ENCODE measurements at regions not wholly inside any gene's neighbourhood (a gene's known extent, or its start where the extent isn't known, plus 50 kb on each side); places are given as distances from the start of the nearest gene placed in this dataset.

- H3K4me3 ChIP-seq (ENCODE audit: low read length): no peak overlapping the region
- no peak overlapping the region for H3K9ac ChIP-seq (ENCODE audit: low read length)
- no peaks in the 10 kb centered on the region for H3K27me3 ChIP-seq (ENCODE audit: control insufficient read depth, insufficient read depth, low read length)
- H3K36me3 ChIP-seq (ENCODE audit: control insufficient read depth, insufficient read depth, low read length): no peaks in the 10 kb centered on the region
- H3K27ac ChIP-seq (ENCODE audit: low read depth, low read length): no peak overlapping the region
- no peaks in the 10 kb centered on the region for H3K4me1 ChIP-seq (ENCODE audit: control insufficient read depth, insufficient read depth, low read length)
Observed at GRCh38 chr1:221373795-221374194, 368.1 kb downstream of the DUSP10 start.

GRCh38 chr1:221376286-221376685, 365.6 kb downstream of the DUSP10 start:
- Histone ChIP-seq H3K27ac (ENCODE audit: low read depth, low read length) (no peak overlapping the region), H3K9ac (ENCODE audit: low read length) (no peak overlapping the region), H3K4me3 (ENCODE audit: low read length) (no peak overlapping the region), H3K4me1 (ENCODE audit: control insufficient read depth, insufficient read depth, low read length) (no peaks in the 10 kb centered on the region), H3K27me3 (ENCODE audit: control insufficient read depth, insufficient read depth, low read length) (no peaks in the 10 kb centered on the region), H3K36me3 (ENCODE audit: control insufficient read depth, insufficient read depth, low read length) (no peaks in the 10 kb centered on the region)

- Histone ChIP-seq H3K9ac (ENCODE audit: low read length) (no peak overlapping the region), H3K27ac (ENCODE audit: low read depth, low read length) (peak overlapping the region; percentile 32), H3K36me3 (ENCODE audit: control insufficient read depth, insufficient read depth, low read length) (no peaks in the 10 kb centered on the region), H3K27me3 (ENCODE audit: control insufficient read depth, insufficient read depth, low read length) (no peaks in the 10 kb centered on the region), H3K4me1 (ENCODE audit: control insufficient read depth, insufficient read depth, low read length) (peaks cover 3% of the 10 kb centered on the region), H3K4me3 (ENCODE audit: low read length) (no peak overlapping the region)
Observed at GRCh38 chr1:221381910-221382623, 359.8 kb downstream of the DUSP10 start.

- Histone ChIP-seq H3K4me1 (ENCODE audit: control insufficient read depth, insufficient read depth, low read length) (no peaks in the 10 kb centered on the region), H3K9ac (ENCODE audit: low read length) (no peak overlapping the region), H3K4me3 (ENCODE audit: low read length) (no peak overlapping the region), H3K27ac (ENCODE audit: low read depth, low read length) (no peak overlapping the region), H3K36me3 (ENCODE audit: control insufficient read depth, insufficient read depth, low read length) (no peaks in the 10 kb centered on the region), H3K27me3 (ENCODE audit: control insufficient read depth, insufficient read depth, low read length) (no peaks in the 10 kb centered on the region)
Observed at GRCh38 chr1:221392453-221392852, 349.4 kb downstream of the DUSP10 start.

GRCh38 chr1:221394011-221394544, 347.8 kb downstream of the DUSP10 start:
- no peak overlapping the region for H3K9ac ChIP-seq (ENCODE audit: low read length)
- no peak overlapping the region for H3K27ac ChIP-seq (ENCODE audit: low read depth, low read length)
- no peak overlapping the region for H3K4me3 ChIP-seq (ENCODE audit: low read length)
- no peaks in the 10 kb centered on the region for H3K4me1 ChIP-seq (ENCODE audit: control insufficient read depth, insufficient read depth, low read length)
- H3K36me3 ChIP-seq (ENCODE audit: control insufficient read depth, insufficient read depth, low read length): no peaks in the 10 kb centered on the region
- H3K27me3 ChIP-seq (ENCODE audit: control insufficient read depth, insufficient read depth, low read length): no peaks in the 10 kb centered on the region

- Histone ChIP-seq H3K27ac (ENCODE audit: low read depth, low read length) (no peak overlapping the region), H3K27me3 (ENCODE audit: control insufficient read depth, insufficient read depth, low read length) (no peaks in the 10 kb centered on the region), H3K9ac (ENCODE audit: low read length) (no peak overlapping the region), H3K36me3 (ENCODE audit: control insufficient read depth, insufficient read depth, low read length) (no peaks in the 10 kb centered on the region), H3K4me1 (ENCODE audit: control insufficient read depth, insufficient read depth, low read length) (no peaks in the 10 kb centered on the region), H3K4me3 (ENCODE audit: low read length) (no peak overlapping the region)
Observed at GRCh38 chr1:221396526-221396925, 345.4 kb downstream of the DUSP10 start.

GRCh38 chr1:221397141-221397540, 344.7 kb downstream of the DUSP10 start:
- Histone ChIP-seq H3K27ac (ENCODE audit: low read depth, low read length) (no peak overlapping the region), H3K4me3 (ENCODE audit: low read length) (no peak overlapping the region), H3K9ac (ENCODE audit: low read length) (no peak overlapping the region), H3K36me3 (ENCODE audit: control insufficient read depth, insufficient read depth, low read length) (no peaks in the 10 kb centered on the region), H3K4me1 (ENCODE audit: control insufficient read depth, insufficient read depth, low read length) (no peaks in the 10 kb centered on the region), H3K27me3 (ENCODE audit: control insufficient read depth, insufficient read depth, low read length) (no peaks in the 10 kb centered on the region)

GRCh38 chr1:221397606-221398005, 344.3 kb downstream of the DUSP10 start:
- H3K27me3 ChIP-seq (ENCODE audit: control insufficient read depth, insufficient read depth, low read length): no peaks in the 10 kb centered on the region
- H3K9ac ChIP-seq (ENCODE audit: low read length): no peak overlapping the region
- no peak overlapping the region for H3K27ac ChIP-seq (ENCODE audit: low read depth, low read length)
- H3K4me1 ChIP-seq (ENCODE audit: control insufficient read depth, insufficient read depth, low read length): no peaks in the 10 kb centered on the region
- no peaks in the 10 kb centered on the region for H3K36me3 ChIP-seq (ENCODE audit: control insufficient read depth, insufficient read depth, low read length)
- H3K4me3 ChIP-seq (ENCODE audit: low read length): no peak overlapping the region

- no peaks in the 10 kb centered on the region for H3K36me3 ChIP-seq (ENCODE audit: control insufficient read depth, insufficient read depth, low read length)
- no peaks in the 10 kb centered on the region for H3K4me1 ChIP-seq (ENCODE audit: control insufficient read depth, insufficient read depth, low read length)
- no peak overlapping the region for H3K4me3 ChIP-seq (ENCODE audit: low read length)
- no peak overlapping the region for H3K27ac ChIP-seq (ENCODE audit: low read depth, low read length)
- H3K9ac ChIP-seq (ENCODE audit: low read length): no peak overlapping the region
- no peaks in the 10 kb centered on the region for H3K27me3 ChIP-seq (ENCODE audit: control insufficient read depth, insufficient read depth, low read length)
Observed at GRCh38 chr1:221405146-221405545, 336.7 kb downstream of the DUSP10 start.

GRCh38 chr1:221408117-221408803, 333.6 kb downstream of the DUSP10 start:
- Histone ChIP-seq H3K4me1 (ENCODE audit: control insufficient read depth, insufficient read depth, low read length) (no peaks in the 10 kb centered on the region), H3K36me3 (ENCODE audit: control insufficient read depth, insufficient read depth, low read length) (no peaks in the 10 kb centered on the region), H3K9ac (ENCODE audit: low read length) (no peak overlapping the region), H3K27ac (ENCODE audit: low read depth, low read length) (no peak overlapping the region), H3K27me3 (ENCODE audit: control insufficient read depth, insufficient read depth, low read length) (no peaks in the 10 kb centered on the region), H3K4me3 (ENCODE audit: low read length) (no peak overlapping the region)

- Histone ChIP-seq H3K27me3 (ENCODE audit: control insufficient read depth, insufficient read depth, low read length) (no peaks in the 10 kb centered on the region), H3K4me3 (ENCODE audit: low read length) (no peak overlapping the region), H3K36me3 (ENCODE audit: control insufficient read depth, insufficient read depth, low read length) (no peaks in the 10 kb centered on the region), H3K27ac (ENCODE audit: low read depth, low read length) (no peak overlapping the region), H3K4me1 (ENCODE audit: control insufficient read depth, insufficient read depth, low read length) (no peaks in the 10 kb centered on the region), H3K9ac (ENCODE audit: low read length) (no peak overlapping the region)
Observed at GRCh38 chr1:221411283-221411682, 330.6 kb downstream of the DUSP10 start.

GRCh38 chr1:221414772-221415539, 326.9 kb downstream of the DUSP10 start:
- H3K9ac ChIP-seq (ENCODE audit: low read length): no peak overlapping the region

More at GRCh38 chr1:221414772-221415539, 326.9 kb downstream of the DUSP10 start:
- H3K27me3 ChIP-seq (ENCODE audit: control insufficient read depth, insufficient read depth, low read length): no peaks in the 10 kb centered on the region
- no peaks in the 10 kb centered on the region for H3K36me3 ChIP-seq (ENCODE audit: control insufficient read depth, insufficient read depth, low read length)
- peaks cover 6% of the 10 kb centered on the region for H3K4me1 ChIP-seq (ENCODE audit: control insufficient read depth, insufficient read depth, low read length)
- H3K4me3 ChIP-seq (ENCODE audit: low read length): no peak overlapping the region
- no peak overlapping the region for H3K27ac ChIP-seq (ENCODE audit: low read depth, low read length)

All from rectal smooth muscle tissue (tissue), 1 donor.